ENCODE measurements at regions not wholly inside any gene's neighbourhood (a gene's known extent, or its start where the extent isn't known, plus 50 kb on each side); places are given as distances from the start of the nearest gene placed in this dataset.

- Histone ChIP-seq H3K9ac (ENCODE audit: control insufficient read depth, extremely low read depth, insufficient read depth, low read length) (no peak overlapping the region), H4K20me1 (ENCODE audit: control insufficient read depth, extremely low read depth, insufficient read depth, low read length) (no peaks in the 10 kb centered on the region), H3K9me3 (ENCODE audit: control insufficient read depth, low read depth, low read length) (no peaks in the 10 kb centered on the region), H3K4me2 (ENCODE audit: control insufficient read depth, extremely low read depth, insufficient read depth, low read depth, low read length) (no peak overlapping the region), H3K9me1 (ENCODE audit: control insufficient read depth, extremely low read depth, insufficient read depth, low read length) (no peaks in the 10 kb centered on the region), H3K4me1 (ENCODE audit: control insufficient read depth, extremely low read depth, insufficient read depth, low read length) (no peaks in the 10 kb centered on the region), H3K4me3 (ENCODE audit: control insufficient read depth in 2 of 3, extremely low read depth in 1 of 3, insufficient read depth in 2 of 3, low read depth in 1 of 3, low read length in 3 of 3) (no peak overlapping the region), H3K36me3 (ENCODE audit: control insufficient read depth in 2 of 2, extremely low read depth in 1 of 2, insufficient read depth in 2 of 2, low read length in 2 of 2) (no peaks in the 10 kb centered on the region), H3K79me2 (ENCODE audit: control insufficient read depth, insufficient read depth, low read length) (no peaks in the 10 kb centered on the region), H2AFZ (ENCODE audit: control insufficient read depth, low read length) (no peak overlapping the region), H3K27ac (ENCODE audit: control insufficient read depth, insufficient read depth, low read length) (no peak overlapping the region), H3K27me3 (ENCODE audit: control insufficient read depth, extremely low read depth, insufficient read depth, low read length) (no peaks in the 10 kb centered on the region)
- FAIRE-seq (no peak), DNase-seq (ENCODE audit: low read depth, low spot score) (no peak)
- TF ChIP-seq CTCF (optimal IDR thresholded peaks at IDR 0.05 in 1 of 3, IDR thresholded peaks at IDR 0.05 in 1 of 3, conservative IDR thresholded peaks at IDR 0.05 in 1 of 3; ENCODE audit: extremely low read depth in 1 of 3, insufficient read depth in 2 of 3, low read length in 3 of 3) (no peak), EZH2 (IDR thresholded peaks at IDR 0.05; ENCODE audit: low read length) (no peak)
- dilution Hi-C loops (cut with MboI; ENCODE audit: extremely low pct_ligation_motif_present, low sequenced_read_pairs): no loop called here
Observed at GRCh38 chr10:9111976-9112375, 1057.5 kb downstream of the GATA3 start.

- Histone ChIP-seq H3K27ac (ENCODE audit: control insufficient read depth, insufficient read depth, low read length) (no peak overlapping the region), H3K79me2 (ENCODE audit: control insufficient read depth, insufficient read depth, low read length) (no peaks in the 10 kb centered on the region), H3K4me3 (ENCODE audit: control insufficient read depth in 2 of 3, extremely low read depth in 1 of 3, insufficient read depth in 2 of 3, low read depth in 1 of 3, low read length in 3 of 3) (no peak overlapping the region), H4K20me1 (ENCODE audit: control insufficient read depth, extremely low read depth, insufficient read depth, low read length) (no peaks in the 10 kb centered on the region), H3K9ac (ENCODE audit: control insufficient read depth, extremely low read depth, insufficient read depth, low read length) (no peak overlapping the region), H3K36me3 (ENCODE audit: control insufficient read depth in 2 of 2, extremely low read depth in 1 of 2, insufficient read depth in 2 of 2, low read length in 2 of 2) (no peaks in the 10 kb centered on the region), H3K9me1 (ENCODE audit: control insufficient read depth, extremely low read depth, insufficient read depth, low read length) (no peaks in the 10 kb centered on the region), H3K9me3 (ENCODE audit: control insufficient read depth, low read depth, low read length) (no peaks in the 10 kb centered on the region), H3K4me2 (ENCODE audit: control insufficient read depth, extremely low read depth, insufficient read depth, low read depth, low read length) (no peak overlapping the region), H2AFZ (ENCODE audit: control insufficient read depth, low read length) (no peak overlapping the region), H3K4me1 (ENCODE audit: control insufficient read depth, extremely low read depth, insufficient read depth, low read length) (no peaks in the 10 kb centered on the region), H3K27me3 (ENCODE audit: control insufficient read depth, extremely low read depth, insufficient read depth, low read length) (no peaks in the 10 kb centered on the region)
- no peak for TF ChIP-seq CTCF (optimal IDR thresholded peaks at IDR 0.05 in 1 of 3, IDR thresholded peaks at IDR 0.05 in 1 of 3, conservative IDR thresholded peaks at IDR 0.05 in 1 of 3; ENCODE audit: extremely low read depth in 1 of 3, insufficient read depth in 2 of 3, low read length in 3 of 3)
- TF ChIP-seq EZH2 (IDR thresholded peaks at IDR 0.05; ENCODE audit: low read length): no peak
- dilution Hi-C loops (cut with MboI; ENCODE audit: extremely low pct_ligation_motif_present, low sequenced_read_pairs): no loop called here
- no peak for DNase-seq (ENCODE audit: low read depth, low spot score)
- FAIRE-seq: no peak
Observed at GRCh38 chr10:9126728-9127127, 1072.2 kb downstream of the GATA3 start.
